LNCaP clone FGC (cell line): ENCODE measurements at regions not wholly inside any gene's neighbourhood (a gene's known extent, or its start where the extent isn't known, plus 50 kb on each side); places are given as distances from the start of the nearest gene placed in this dataset.

Source experiments
- DNase-seq: peaks from one replicate; pipeline ENCODE4 v3.0.0-alpha.2; 2011; ENCODE audit warnings: low read depth
- H3K4me3 ChIP-seq: 2 replicates; pipeline ENCODE4 v1.5.1; 2011; ENCODE audit warnings: mild to moderate bottlenecking, low read depth, low read length, control low read depth
- CTCF ChIP-seq: IDR thresholded peaks from 2 replicates; pipeline ENCODE4 v1.5.1; 2012; ENCODE audit warnings: mild to moderate bottlenecking; ENCODE audit not compliant: control insufficient read depth, insufficient read depth; ENCODE audit errors: extremely low read depth

GRCh38 chr1:193348769-193349535 lies 162.5 kb upstream of the B3GALT2 start:
- no peak for TF ChIP-seq CTCF
- no peak overlapping the region for H3K4me3 ChIP-seq
- DNase-seq: no peak

- H3K4me3 ChIP-seq: no peak overlapping the region
- DNase-seq: no peak
- TF ChIP-seq CTCF: no peak
Measured at GRCh38 chr1:193348091-193348768, 161.8 kb upstream of the B3GALT2 start.

GRCh38 chr1:193346085-193346484 lies 159.7 kb upstream of the B3GALT2 start:
- DNase-seq: no peak
- TF ChIP-seq CTCF: no peak
- H3K4me3 ChIP-seq: no peak overlapping the region

- DNase-seq: no peak
- no peak for TF ChIP-seq CTCF
- H3K4me3 ChIP-seq: no peak overlapping the region
Measured at GRCh38 chr1:193342811-193343210, 156.4 kb upstream of the B3GALT2 start.

GRCh38 chr1:193340331-193340730 lies 153.9 kb upstream of the B3GALT2 start:
- no peak for DNase-seq
- no peak for TF ChIP-seq CTCF
- H3K4me3 ChIP-seq: no peak overlapping the region

GRCh38 chr1:193339401-193339800 lies 153.0 kb upstream of the B3GALT2 start:
- DNase-seq: no peak
- H3K4me3 ChIP-seq: no peak overlapping the region
- TF ChIP-seq CTCF: no peak
